Neuronal stem cell (in vitro differentiated cells): ENCODE measurements at regions not wholly inside any gene's neighbourhood (a gene's known extent, or its start where the extent isn't known, plus 50 kb on each side); places are given as distances from the start of the nearest gene placed in this dataset.

Experiments used
- DNase-seq: peaks from one replicate; pipeline ENCODE4 v3.0.0-alpha.2; 2013; ENCODE audit warnings: low spot score
- H2AFZ ChIP-seq: one replicate; pipeline ENCODE4 v1.6.1; 2013; ENCODE audit warnings: mild to moderate bottlenecking, low read length, inconsistent platforms
- H2AK5ac ChIP-seq: 2 replicates; pipeline ENCODE4 v1.6.1; 2013; ENCODE audit warnings: low read depth, mild to moderate bottlenecking, inconsistent platforms, low read length, moderate library complexity, mixed read lengths
- H2BK120ac ChIP-seq: 2 replicates; pipeline ENCODE4 v1.6.1; 2013; ENCODE audit warnings: low read depth, mild to moderate bottlenecking, inconsistent platforms, low read length, moderate library complexity, mixed read lengths
- H2BK12ac ChIP-seq: one replicate; pipeline ENCODE4 v1.6.1; 2013; ENCODE audit warnings: low read length, inconsistent platforms
- H2BK15ac ChIP-seq: 2 replicates; pipeline ENCODE4 v1.6.1; 2013; ENCODE audit warnings: mild to moderate bottlenecking, low read length, inconsistent platforms, mixed read lengths
- H2BK5ac ChIP-seq: one replicate; pipeline ENCODE4 v1.6.1; 2013; ENCODE audit warnings: inconsistent platforms, mild to moderate bottlenecking, low read length, moderate library complexity
- H3K14ac ChIP-seq: one replicate; pipeline ENCODE4 v1.6.1; 2013; ENCODE audit warnings: low read length, inconsistent platforms
- H3K18ac ChIP-seq: 2 replicates; pipeline ENCODE4 v1.6.1; 2013; ENCODE audit warnings: low read length, inconsistent platforms
- H3K23ac ChIP-seq: 2 replicates; pipeline ENCODE4 v1.6.1; 2013; ENCODE audit warnings: low read depth, mild to moderate bottlenecking, mixed read lengths, low read length, inconsistent platforms; ENCODE audit not compliant: poor library complexity
- H3K27ac ChIP-seq: replicated peaks from 3 replicates; pipeline ENCODE4 v1.5.1; 2013; ENCODE audit warnings: low read length, inconsistent platforms
- H3K27me3 ChIP-seq, 3 experiments: 2 replicates each; pipeline ENCODE4 v1.6.1; 2013; ENCODE audit warnings: low read length in 3 of 3, mild to moderate bottlenecking in 2 of 3, inconsistent platforms in 1 of 3, low read depth in 1 of 3, mixed read lengths in 1 of 3, moderate library complexity in 1 of 3; ENCODE audit not compliant: control insufficient read depth in 3 of 3, insufficient read depth in 3 of 3
- H3K36me3 ChIP-seq, 2 donors: replicated peaks in 1 of 2; 2 replicates each; pipeline ENCODE4 v1.6.1; 2013; ENCODE audit warnings: low read length in 2 of 2; ENCODE audit not compliant: control insufficient read depth in 2 of 2, insufficient read depth in 2 of 2
- H3K4ac ChIP-seq: 2 replicates; pipeline ENCODE4 v1.6.1; 2013; ENCODE audit warnings: inconsistent platforms, mild to moderate bottlenecking, low read length, moderate library complexity
- H3K4me1 ChIP-seq, 2 donors: 1 replicate in 1 of 2; 2 replicates in 1 of 2; pipeline ENCODE4 v1.6.1; 2013; ENCODE audit warnings: low read length in 2 of 2, low read depth in 1 of 2; ENCODE audit not compliant: control insufficient read depth in 2 of 2, insufficient read depth in 1 of 2
- H3K4me2 ChIP-seq: one replicate; pipeline ENCODE4 v1.6.1; 2013; ENCODE audit warnings: mild to moderate bottlenecking, low read length, inconsistent platforms; ENCODE audit not compliant: insufficient read depth, poor library complexity, severe bottlenecking
- H3K4me3 ChIP-seq, 2 donors: 2 replicates each; pipeline ENCODE4 v1.5.1; 2013; ENCODE audit warnings: low read length in 2 of 2, mild to moderate bottlenecking in 2 of 2, inconsistent platforms in 1 of 2, moderate library complexity in 1 of 2
- H3K79me1 ChIP-seq: one replicate; pipeline ENCODE4 v1.6.1; 2013; ENCODE audit warnings: low read depth, mild to moderate bottlenecking, inconsistent platforms, low read length, moderate library complexity
- H3K9ac ChIP-seq: one replicate; pipeline ENCODE4 v1.6.1; 2013; ENCODE audit warnings: mild to moderate bottlenecking, low read depth, low read length, inconsistent platforms; ENCODE audit not compliant: poor library complexity
- H3K9me3 ChIP-seq, 2 donors: replicated peaks in 1 of 2; 2 replicates each; pipeline versions ENCODE3 to v1.6.1; 2013; ENCODE audit warnings: low read length in 2 of 2, mild to moderate bottlenecking in 2 of 2, inconsistent platforms in 1 of 2, low read depth in 1 of 2, mixed read lengths in 1 of 2, moderate library complexity in 1 of 2; ENCODE audit not compliant: control insufficient read depth in 2 of 2, insufficient read depth in 1 of 2
- H4K8ac ChIP-seq: one replicate; pipeline ENCODE4 v1.6.1; 2013; ENCODE audit warnings: low read depth, mild to moderate bottlenecking, inconsistent platforms, low read length, moderate library complexity
- H4K91ac ChIP-seq: one replicate; pipeline ENCODE4 v1.6.1; 2013; ENCODE audit warnings: low read length, low read depth, mild to moderate bottlenecking, inconsistent platforms; ENCODE audit not compliant: poor library complexity
- WGBS, 2 donors: extraction: QIAGEN DNeasy Blood & Tissue Kit; methylation state at CpG; one replicate each; pipeline ENCODE4 v1.1.7; 2013; ENCODE audit warnings: missing lambda C conversion rate in 2 of 2, mixed read lengths in 1 of 2; ENCODE audit not compliant: insufficient read length in 2 of 2, insufficient replicate concordance in 1 of 2; ENCODE audit errors: extremely low coverage in 2 of 2; 5-methylcytosine and 5-hydroxymethylcytosine counted together

DNA sequence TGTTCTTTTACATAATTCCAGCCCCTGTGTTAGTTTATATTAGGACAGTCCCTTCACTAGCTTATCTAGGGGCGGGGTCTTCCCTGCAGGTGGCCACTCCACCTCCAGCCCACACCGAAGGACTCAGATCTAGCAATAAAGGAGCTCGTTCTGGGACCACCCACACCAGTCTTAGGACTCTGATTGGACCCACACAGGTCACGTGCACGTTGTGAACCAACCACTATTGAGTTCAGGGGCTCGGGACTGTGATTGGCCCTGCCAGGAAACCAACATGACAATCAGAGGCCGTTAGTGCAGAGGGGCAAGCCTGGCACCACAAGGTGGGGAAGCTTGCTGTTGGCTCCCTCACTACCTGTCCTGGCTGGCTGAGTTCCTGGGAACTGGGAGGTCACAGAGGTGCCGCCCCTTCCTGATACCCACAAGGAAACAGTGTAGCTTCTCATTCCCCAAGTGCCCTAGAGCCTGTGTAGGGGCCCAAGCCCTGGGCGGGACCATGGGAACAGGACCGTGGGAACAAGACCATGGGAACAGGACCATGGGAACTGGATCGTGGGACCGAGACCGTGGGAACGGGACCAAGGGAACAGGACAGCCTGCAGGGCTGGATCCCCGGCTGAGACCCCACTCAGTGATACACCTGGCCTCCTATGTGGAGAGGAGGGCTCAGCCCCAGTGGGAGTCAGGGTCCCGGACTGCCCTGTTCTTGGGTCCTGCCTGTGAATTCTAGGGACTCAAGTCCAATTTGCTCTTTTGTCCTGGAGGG lies 297.8 kb downstream of the ADGRD1 start:
- Histone ChIP-seq H2BK15ac (no peak overlapping the region), H3K23ac (no peak overlapping the region), H3K36me3 (no peaks in the 10 kb centered on the region), H2AFZ (no peak overlapping the region), H3K9me3 (peaks cover 4 to 9% of the 10 kb centered on the region in 2 donors), H4K91ac (no peak overlapping the region), H4K8ac (no peak overlapping the region), H3K4me3 (peak overlapping the region in 1 of 2 donors; percentile 56), H3K14ac (no peak overlapping the region), H3K79me1 (no peaks in the 10 kb centered on the region), H2AK5ac (no peak overlapping the region), H3K4me1 (no peaks in the 10 kb centered on the region), H3K4ac (no peak overlapping the region), H3K27ac (no peak overlapping the region), H3K27me3 (peaks cover 0 to 7% (median 0%) of the 10 kb centered on the region in 3 experiments), H3K18ac (no peak overlapping the region), H2BK12ac (no peak overlapping the region), H3K4me2 (no peak overlapping the region), H2BK5ac (no peak overlapping the region), H2BK120ac (no peak overlapping the region), H3K9ac (no peak overlapping the region)
- no peak for DNase-seq
- WGBS, 2 donors, result no CpG with 5 or more reads among the region's 16 CpGs

DNA sequence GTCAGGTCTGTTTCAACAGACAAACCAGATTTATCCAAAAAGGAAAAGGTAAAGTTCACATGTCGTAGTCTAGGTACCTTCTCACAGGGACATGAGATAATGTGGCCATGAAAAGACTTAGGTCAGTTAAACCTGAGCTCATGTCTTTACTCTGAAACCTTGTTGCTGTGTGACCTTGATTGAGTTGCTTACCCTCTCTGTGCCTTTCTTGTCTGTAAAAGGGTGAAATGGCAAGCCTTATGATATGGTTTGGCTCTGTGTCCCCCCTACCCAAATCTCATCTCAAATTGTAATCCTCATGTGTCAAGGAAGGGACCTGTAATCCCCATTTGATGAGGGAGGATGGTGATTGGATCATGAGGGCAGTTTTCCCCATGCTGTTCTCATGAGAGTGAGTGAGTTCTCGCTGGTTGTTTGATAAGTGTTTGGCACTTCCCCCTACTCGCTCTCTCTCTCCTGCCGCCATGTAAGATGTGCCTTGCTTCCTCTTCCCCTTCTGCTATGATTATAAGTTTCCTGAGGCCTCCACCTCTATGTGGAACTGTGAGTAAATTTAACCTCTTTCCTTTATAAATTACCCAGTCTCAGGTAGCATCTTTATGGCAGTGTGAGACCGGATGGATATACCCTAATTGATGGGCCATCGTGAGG lies 299.8 kb downstream of the ADGRD1 start:
- Histone ChIP-seq H2AK5ac (no peak overlapping the region), H2BK15ac (no peak overlapping the region), H4K8ac (no peak overlapping the region), H3K9me3 (peaks cover 4 to 9% of the 10 kb centered on the region in 2 donors), H3K27ac (no peak overlapping the region), H2BK12ac (no peak overlapping the region), H3K18ac (no peak overlapping the region), H3K4me1 (no peaks in the 10 kb centered on the region), H3K14ac (no peak overlapping the region), H3K4me2 (no peak overlapping the region), H3K23ac (no peak overlapping the region), H2BK5ac (no peak overlapping the region), H3K27me3 (peaks cover 0 to 5% (median 0%) of the 10 kb centered on the region in 3 experiments), H3K4ac (no peak overlapping the region), H2AFZ (no peak overlapping the region), H3K4me3 (no peak overlapping the region), H2BK120ac (no peak overlapping the region), H3K79me1 (no peaks in the 10 kb centered on the region), H4K91ac (no peak overlapping the region), H3K36me3 (no peaks in the 10 kb centered on the region), H3K9ac (no peak overlapping the region)
- no peak for DNase-seq
- no CpG with 5 or more reads among the region's 6 CpGs for WGBS, 2 donors

DNA sequence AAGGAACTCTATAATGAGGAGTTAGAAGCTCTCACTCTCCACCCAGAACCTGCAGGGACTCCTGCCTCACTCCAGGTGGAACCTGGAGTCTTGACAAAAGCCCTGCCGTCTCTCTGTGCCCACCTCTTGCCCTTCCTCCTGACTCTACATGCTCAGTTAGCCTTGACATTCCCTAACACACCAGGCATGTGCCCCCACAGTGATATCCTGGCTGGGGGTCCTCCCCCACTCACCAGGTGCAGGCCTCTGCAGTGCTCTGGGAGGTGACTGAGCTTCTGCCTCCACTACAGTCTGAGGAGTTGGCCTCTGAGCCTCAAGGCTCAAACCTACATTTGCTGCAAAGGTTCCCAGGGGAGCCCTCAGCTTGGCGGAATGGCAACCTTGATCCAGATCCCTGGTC lies 300.7 kb downstream of the ADGRD1 start:
- H4K91ac ChIP-seq, result no peak overlapping the region
- no peak overlapping the region for H3K23ac ChIP-seq
- no peak overlapping the region for H3K9ac ChIP-seq
- no peak overlapping the region for H2BK5ac ChIP-seq
- H3K79me1 ChIP-seq, result no peaks in the 10 kb centered on the region
- no peaks in the 10 kb centered on the region for H3K27me3 ChIP-seq
- H3K14ac ChIP-seq, result no peak overlapping the region
- peaks cover 4 to 9% of the 10 kb centered on the region in 2 donors for H3K9me3 ChIP-seq
- H3K27ac ChIP-seq, result no peak overlapping the region
- no peak for DNase-seq
- H4K8ac ChIP-seq, result no peak overlapping the region
- H2BK15ac ChIP-seq, result no peak overlapping the region
- no peak overlapping the region for H2BK120ac ChIP-seq
- no peak overlapping the region for H3K4me3 ChIP-seq
- WGBS, 2 donors, result no CpG with 5 or more reads among the region's 2 CpGs
- no peaks in the 10 kb centered on the region for H3K4me1 ChIP-seq
- peak overlapping the region; percentile 47 for H2AK5ac ChIP-seq
- no peak overlapping the region for H2BK12ac ChIP-seq
- H2AFZ ChIP-seq, result no peak overlapping the region
- H3K36me3 ChIP-seq, result no peaks in the 10 kb centered on the region
- H3K4me2 ChIP-seq, result no peak overlapping the region
- H3K18ac ChIP-seq, result no peak overlapping the region
- H3K4ac ChIP-seq, result no peak overlapping the region

DNA sequence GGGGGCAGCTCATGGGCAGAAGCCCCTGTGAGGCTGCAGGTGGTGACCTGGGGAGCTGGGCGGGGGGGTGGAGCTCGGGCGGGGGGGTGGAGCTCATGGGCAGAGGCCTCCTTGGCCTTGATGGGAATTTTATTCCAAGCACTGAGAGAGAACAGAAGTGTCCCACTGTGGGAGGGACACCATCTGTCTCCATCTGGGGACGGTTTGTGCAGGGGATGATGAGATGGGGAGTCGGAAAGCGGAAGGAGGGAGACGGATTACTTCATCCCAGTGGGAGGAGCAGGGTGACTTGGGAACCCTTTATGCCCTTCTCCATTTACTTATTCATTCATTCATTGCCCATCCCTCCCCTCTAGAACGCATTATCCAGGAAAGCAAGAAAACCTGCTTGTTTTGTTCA lies 304.7 kb downstream of the ADGRD1 start:
- no peak overlapping the region for H2BK120ac ChIP-seq
- H3K4me1 ChIP-seq, result peaks cover 0 to 1% of the 10 kb centered on the region in 2 donors
- no peak overlapping the region for H2BK12ac ChIP-seq
- H4K8ac ChIP-seq, result no peak overlapping the region
- no peak for DNase-seq
- no peak overlapping the region for H3K14ac ChIP-seq
- no peak overlapping the region for H3K9ac ChIP-seq
- no peak overlapping the region for H3K4me2 ChIP-seq
- no peak overlapping the region for H2AK5ac ChIP-seq
- no peak overlapping the region for H3K27ac ChIP-seq
- no peak overlapping the region for H4K91ac ChIP-seq
- H3K4ac ChIP-seq, result no peak overlapping the region
- no peaks in the 10 kb centered on the region for H3K79me1 ChIP-seq
- no peak overlapping the region for H2BK5ac ChIP-seq
- peaks cover 0 to 3% of the 10 kb centered on the region in 2 donors for H3K9me3 ChIP-seq
- H2BK15ac ChIP-seq, result no peak overlapping the region
- no peak overlapping the region for H3K4me3 ChIP-seq
- no peaks in the 10 kb centered on the region for H3K36me3 ChIP-seq
- H3K27me3 ChIP-seq, result no peaks in the 10 kb centered on the region
- H2AFZ ChIP-seq, result no peak overlapping the region
- no peak overlapping the region for H3K18ac ChIP-seq
- no CpG with 5 or more reads among the region's 8 CpGs for WGBS, 2 donors
- no peak overlapping the region for H3K23ac ChIP-seq
